ENCODE measurements at regions not wholly inside any gene's neighbourhood (a gene's known extent, or its start where the extent isn't known, plus 50 kb on each side); places are given as distances from the start of the nearest gene placed in this dataset.

DNA sequence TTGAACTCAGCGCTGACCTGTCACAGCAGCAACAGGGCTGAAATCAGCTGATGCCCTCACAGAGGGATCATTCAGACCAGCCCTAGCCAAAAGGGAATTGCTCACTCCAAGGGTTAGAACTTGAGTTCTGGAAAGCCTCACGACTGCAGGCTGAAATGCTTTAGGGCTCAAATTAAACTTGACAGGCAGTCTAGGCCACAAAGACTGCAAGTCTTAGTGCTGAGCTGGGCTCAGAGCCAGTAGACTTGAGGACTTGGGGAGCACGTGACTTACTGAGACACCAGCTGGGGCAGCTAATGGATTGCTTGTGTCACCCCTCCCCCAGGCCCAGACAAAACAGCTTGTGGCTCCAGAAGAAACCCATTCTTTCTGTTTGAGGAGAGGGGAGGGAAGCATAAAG, 119.0 kb upstream of the SLC6A14 start:
- TF ChIP-seq, protein P1, sequence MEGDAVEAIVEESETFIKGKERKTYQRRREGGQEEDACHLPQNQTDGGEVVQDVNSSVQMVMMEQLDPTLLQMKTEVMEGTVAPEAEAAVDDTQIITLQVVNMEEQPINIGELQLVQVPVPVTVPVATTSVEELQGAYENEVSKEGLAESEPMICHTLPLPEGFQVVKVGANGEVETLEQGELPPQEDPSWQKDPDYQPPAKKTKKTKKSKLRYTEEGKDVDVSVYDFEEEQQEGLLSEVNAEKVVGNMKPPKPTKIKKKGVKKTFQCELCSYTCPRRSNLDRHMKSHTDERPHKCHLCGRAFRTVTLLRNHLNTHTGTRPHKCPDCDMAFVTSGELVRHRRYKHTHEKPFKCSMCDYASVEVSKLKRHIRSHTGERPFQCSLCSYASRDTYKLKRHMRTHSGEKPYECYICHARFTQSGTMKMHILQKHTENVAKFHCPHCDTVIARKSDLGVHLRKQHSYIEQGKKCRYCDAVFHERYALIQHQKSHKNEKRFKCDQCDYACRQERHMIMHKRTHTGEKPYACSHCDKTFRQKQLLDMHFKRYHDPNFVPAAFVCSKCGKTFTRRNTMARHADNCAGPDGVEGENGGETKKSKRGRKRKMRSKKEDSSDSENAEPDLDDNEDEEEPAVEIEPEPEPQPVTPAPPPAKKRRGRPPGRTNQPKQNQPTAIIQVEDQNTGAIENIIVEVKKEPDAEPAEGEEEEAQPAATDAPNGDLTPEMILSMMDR (IDR thresholded peaks at IDR 0.05): no peak
- TF ChIP-seq EZH2 (IDR thresholded peaks at IDR 0.05; ENCODE audit: borderline replicate concordance, insufficient read depth, low read depth, low read length, poor library complexity, severe bottlenecking): no peak
